ENCODE measurements at regions not wholly inside any gene's neighbourhood (a gene's known extent, or its start where the extent isn't known, plus 50 kb on each side); places are given as distances from the start of the nearest gene placed in this dataset.

DNA sequence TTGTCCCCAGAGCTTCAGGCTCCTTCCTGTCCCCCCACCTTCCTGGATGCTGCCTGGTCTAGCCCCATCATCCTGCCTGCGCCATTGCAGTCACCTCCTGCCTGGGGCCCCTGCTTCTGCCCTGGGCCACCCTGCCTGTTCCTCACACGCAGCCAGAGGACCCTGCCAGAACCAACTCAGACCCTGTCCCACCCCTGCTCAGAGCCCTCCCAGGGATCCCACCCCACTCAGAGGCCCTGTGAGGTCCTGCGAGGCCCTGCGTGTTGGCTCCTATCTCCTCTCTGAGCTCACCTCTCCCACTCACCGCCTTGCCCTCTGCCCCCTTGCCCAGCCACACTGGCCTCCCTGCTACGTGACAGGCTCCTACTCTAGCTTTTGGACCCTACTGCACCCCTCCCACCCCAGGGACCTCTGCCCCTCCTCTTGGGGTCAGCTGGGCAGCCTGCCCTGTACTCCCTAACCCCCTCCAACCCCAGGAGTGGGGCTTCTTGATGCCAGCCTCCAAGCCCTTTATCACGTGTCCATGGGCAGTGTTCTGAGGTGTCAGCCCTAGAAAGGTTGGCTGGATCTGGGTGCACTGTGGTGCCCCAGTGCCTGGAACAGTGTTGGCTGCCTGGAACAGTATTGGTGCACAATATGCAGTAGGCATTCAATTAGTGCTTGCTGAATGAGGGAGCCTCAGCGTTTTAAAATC is 68.3 kb downstream of the CEBPB start:
- DNase-seq (ENCODE audit: low read depth) = no peak

DNA sequence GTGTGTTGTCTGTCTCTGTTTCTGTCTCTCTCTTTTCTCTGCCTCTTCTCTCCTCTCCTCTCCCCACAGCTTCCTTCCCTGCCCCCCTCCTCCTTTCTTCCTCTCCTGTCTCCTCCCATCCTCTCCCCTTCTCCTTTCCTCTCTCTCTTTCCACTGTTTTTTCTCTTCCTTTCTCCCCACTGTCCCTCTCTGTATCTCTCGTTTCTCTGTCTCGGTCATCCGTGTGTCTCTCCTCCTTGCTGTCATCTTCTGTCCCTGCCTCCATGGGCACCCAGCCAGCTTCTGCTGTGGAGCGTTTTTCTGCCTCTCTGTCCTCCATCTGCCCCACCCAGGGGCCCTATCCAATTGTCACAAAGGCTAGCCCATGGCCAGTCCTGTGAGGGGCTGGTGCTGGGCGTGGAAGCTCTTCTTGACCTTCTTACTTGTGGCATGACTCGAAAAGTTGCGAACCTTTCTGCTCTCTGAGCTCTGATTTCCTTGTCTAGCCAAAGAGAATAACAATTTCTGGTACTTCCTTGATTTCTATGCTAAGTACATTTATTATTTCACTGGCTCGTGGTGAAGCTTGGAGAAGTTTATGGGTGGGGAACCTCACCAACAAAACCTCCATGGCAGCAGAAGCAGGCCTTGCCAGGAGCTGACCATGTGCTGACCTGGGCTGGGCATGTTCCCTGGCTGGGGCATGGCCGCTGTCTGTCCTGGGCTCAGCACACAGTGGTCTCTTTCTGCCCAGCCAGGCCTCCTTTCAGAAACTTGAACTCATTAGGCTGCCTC is 69.3 kb downstream of the CEBPB start:
- DNase-seq (ENCODE audit: low read depth) = no peak

DNA sequence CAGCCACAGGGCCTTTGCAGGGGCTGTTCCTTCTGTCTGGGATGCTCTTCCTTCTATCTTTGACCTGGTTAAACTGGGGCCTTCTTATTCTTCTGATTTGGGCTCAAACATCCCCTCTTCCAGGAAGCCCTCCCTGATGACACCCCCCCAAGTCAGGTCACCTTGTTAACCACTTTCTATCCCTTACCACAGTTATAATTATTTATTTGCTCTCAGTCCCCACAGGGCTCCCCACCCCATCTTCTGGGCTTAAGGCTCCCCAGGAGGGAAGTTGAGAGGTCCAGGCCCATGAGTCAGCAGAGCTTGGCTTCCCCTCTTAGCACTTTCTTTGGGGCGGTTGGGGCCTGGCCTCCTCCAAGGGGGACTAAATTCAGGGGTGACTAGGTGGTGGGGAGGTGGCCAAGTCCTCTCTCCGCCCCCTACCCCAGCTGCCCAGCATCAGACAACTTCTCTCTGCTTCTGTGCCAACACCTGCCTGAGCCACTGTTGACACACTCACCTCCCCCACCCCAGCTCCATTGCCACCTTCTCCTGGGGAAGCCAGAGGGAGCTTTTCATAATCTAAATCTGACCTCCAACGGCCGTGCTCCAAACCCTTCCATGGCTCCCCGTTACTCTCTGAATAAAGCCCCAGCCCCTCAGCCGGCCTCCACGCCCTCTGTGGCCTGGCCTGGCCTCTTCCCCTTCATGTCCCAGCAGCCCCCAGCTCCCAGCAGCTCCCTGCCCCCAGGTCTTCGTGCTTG is 70.0 kb downstream of the CEBPB start:
- DNase-seq (ENCODE audit: low read depth) = no peak

DNA sequence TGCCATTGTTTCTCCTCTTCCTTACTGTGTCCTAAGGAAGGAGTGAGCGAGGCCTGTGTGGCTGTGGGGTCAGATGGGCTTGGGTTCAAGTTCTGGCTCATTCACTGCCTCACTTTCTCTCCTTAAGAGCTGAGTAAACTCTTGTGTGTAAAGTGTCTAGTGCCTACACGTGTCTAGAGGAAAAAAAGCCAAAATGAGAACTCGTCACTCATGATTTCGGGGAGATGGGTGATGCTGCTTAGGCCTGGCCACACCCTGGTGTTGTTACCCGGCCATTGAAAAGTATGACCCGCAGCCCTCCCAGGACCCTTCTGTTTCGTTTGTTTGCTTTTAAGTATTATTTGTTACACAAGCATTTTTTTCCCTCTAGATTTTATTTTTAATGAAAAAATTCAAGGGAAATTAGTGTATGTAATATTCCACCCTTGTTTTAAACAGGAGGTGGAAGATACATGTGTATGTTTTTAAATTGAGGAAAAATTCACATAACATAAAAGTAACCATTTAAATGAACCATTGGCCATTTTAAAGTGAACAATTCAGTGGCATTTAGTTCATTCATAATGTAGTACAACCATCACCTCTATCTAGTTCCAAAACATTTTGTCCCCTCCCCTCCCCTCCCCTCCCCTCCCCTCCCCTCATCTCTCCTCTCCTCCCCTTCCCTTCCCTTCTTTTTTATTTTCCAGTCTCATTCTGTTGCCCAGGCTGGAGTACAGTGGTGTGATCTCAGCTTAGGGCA is 71.0 kb downstream of the CEBPB start:
- DNase-seq (ENCODE audit: low read depth) = no peak

DNA sequence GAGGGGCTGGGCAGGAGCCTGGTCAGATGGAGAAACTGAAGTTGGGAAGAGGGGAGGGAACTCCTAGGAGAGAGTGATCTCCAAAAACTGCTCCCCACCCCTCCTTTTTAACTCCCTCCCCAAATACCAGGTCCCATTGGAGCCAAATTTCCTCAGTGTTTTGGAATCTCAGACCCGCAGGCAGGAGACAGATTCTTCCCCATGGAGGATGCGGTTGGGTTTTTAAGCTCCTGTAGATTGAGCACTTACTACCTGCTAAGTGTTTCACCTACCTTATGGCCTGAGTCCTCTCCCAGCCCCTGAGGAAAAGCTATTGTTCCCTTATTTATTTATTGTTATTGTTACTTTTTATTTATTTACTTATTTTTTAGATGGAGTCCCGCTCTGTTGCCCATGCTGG is 73.2 kb downstream of the CEBPB start:
- no peak for DNase-seq (ENCODE audit: low read depth)

DNA sequence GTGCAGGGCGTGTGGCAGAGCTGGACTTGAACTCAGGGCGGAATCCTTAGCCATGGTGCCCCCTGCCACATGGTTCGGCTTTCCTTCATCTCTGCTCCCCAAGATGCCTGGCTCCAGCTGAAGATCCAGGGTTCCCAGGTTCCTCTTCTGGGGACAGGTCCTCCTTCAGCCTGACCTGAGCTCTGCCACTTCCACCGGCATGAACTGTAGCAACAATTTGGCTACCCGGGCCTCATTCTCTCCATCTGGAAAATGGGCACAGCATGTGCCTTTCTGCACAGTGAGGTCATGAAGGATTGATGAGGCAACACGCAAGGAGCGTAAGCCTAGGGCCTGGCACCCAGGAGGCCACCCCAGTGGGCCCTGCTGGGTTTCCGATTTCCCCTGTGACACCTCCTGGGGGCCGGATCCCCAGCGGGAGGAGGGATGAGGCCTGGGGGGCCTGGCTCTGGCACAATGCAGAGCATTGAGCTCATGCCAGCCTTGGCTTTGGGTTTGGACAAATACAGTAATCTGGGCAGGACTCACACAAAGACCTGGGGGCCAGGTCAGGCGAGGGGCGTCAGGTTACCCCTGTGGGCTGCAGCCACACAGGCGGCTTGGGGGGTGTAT is 74.0 kb downstream of the CEBPB start:
- no peak for DNase-seq (ENCODE audit: low read depth)

DNA sequence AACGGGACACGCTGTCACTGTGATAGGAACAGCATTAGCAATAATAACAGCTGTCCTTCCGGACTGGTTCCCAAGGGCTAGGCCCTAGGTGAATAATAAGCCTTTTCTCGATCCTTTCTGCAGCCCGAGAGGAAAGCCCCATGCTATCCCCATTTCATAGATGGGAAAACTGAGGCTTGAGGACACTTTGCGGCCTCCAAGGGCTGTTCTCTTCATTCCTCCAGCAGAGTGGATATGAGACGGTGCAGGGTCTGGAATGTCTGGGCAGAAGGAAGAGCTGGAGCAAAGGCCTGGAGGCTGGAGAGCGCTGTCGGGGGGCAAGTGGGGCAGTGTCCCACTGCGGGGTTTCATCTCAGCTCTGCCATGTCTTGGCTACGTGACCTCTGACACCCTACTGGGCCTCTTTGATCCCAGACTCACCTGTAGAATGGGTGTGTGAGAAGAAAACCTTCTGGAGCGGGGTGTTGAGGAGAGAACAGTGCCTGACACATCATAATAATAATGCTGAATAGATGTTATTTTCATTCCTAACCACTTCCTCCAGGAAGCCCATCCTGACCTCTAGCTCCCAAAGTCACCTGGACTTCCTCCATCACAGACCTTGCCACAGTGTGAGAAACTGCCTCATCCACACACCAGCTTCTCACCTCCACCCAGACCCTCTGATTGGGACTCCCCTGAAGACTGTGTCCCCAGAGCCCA is 74.8 kb downstream of the CEBPB start:
- DNase-seq (ENCODE audit: low read depth) = no peak

DNA sequence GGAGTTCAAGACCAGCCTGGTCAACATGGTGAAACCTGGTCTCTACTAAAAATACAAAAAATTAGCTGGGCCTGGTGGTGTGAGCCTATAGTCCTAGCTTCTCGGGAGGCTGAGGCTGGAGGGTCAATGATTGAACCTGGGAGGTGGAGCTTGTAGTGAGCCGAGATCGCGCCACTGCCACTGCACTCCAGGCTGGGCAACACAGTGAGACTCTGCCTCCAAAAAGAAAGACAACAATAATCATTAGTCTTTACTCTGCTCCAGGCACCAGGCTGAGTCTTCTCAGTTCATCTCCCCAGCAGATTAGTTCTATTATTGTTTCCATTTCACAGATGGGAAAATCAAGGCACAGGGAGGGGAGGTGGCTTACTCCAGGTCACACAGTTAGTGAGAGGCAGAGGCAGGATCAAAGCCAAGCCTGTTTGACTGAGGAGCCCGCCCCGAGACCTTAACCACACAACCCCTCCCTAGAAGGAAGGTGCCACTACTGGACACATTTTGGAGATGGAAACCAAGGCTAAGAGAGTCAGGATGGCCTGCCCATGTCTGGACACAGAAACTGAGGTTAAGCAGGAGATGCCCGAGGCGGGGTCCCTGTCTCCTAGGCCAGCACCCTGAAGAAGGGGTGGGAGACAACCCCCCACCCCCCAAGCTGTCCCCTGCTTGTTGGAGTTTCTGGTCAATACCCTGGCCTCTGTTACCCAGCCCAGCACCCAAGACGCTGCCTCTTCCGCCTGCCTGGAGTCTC is 75.8 kb downstream of the CEBPB start:
- DNase-seq (ENCODE audit: low read depth) = no peak

DNA sequence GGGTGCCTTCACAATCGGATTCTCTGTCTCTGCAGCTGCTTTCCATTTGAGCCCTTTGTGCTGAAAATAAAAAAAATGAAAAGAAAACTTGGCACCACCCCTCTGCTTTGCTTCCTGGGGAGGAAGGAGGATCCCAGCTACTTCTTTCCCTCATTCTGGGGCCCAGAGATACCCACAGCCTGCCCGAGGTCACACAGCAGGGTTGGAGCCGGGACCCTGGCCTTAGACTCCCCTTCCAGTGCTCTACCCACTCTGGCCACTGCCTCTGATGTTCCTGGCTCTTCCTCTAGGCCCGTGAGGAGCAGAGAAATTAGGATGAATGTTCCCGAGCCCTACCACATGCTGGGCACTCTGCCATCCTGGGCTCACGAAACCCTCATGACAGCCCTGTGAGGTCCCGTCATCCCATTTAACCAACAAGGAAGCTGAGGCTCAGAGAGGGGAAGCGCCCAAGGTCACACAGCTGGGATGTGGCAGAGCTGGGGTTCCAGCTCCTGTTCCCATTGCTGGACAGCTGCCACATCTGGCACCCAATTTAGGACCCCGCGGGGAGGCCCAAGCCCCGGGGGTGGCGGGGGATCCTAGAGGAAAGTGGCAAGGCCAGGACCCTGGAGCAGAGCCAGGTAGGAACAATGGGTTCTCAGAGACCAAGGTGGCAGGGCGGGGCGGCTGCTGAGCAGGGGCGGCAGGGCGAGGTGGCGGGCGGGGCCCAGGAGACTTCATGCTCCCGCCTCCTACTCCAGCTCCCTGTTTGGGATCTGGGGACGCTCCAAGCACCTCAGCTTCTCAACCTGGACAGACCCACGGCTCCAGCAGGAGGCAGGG is 76.6 kb downstream of the CEBPB start:
- DNase-seq (ENCODE audit: low read depth) = no peak

DNA sequence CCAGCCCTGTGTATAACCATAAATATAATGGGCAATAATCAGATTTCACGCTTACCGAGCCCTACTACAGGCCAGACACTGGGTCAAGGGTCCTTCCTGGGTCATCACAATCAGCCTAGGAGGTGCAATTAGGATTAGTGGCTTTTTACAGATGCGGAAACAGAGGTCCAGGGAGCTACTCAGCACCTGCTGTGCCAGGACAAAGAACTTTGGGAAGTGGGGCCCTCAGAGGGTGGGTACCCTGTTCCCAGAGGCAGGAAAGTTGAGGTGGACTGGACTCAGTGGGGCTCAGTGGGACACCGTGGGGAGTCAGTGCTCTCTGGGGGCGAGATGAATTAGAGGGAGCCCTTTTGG is 77.2 kb downstream of the CEBPB start:
- no peak for DNase-seq (ENCODE audit: low read depth)

DNA sequence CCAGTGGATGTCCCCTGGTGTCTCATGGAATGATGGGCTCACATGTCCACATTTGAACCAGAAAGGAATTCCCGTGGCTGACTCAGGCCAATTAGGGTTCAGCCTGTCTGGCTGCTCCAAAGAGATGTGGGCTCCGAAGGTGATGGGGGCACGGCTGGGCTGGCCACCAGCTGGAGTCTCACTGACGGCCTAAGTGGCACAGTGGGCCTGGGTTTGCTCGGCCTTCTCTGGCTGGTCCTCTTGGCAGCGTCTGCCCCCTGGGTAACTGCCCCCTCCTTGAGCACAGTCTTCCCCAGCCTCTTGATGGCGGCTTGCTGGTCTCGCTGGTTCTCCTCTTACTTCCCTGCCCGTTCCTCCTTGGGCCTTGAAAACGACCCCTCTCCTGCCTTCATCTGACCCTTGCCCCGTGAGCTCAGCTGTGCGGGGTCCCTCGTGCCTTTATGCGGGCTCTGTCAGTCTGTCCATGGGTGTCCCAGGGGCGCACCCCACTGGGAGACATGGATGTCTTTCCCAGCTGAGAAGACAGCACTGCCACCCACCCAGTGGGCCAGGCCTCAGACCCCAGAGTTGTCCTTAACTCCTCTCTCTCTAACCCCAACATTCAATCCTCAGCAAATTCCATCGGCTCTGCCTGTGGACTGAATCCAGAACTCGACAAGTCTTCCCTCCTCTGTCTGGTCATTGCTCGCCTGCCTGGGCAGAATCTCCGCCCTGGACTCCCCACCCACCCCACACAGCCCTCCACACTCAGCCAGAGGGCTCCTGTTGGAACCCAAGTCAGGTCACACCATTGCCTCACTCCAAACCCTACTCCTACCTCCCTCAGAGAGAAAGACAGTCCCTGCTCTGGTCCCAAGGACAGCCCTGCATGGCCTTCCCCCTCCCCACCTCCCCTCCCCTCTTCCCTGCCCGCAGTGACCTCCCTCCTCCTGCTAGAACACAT is 78.7 kb downstream of the CEBPB start:
- DNase-seq (ENCODE audit: low read depth) = no peak

DNA sequence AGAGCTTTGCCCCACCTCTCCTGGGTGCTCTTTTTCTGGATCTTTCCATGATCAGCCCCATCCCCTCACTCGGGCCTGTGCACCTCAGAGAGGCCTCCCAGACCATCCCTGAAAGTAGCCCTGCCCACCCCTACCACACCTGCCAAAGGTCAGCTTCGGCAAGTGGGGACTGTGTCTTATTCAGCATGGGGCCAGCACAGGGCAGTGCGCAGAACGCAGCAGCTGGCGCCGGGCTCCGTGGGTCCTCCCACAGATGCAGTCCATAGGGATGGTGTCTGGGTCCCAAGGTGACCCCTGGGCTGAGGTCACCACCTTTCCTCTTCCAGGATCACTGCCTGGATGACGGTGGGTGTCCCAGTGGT is 79.4 kb downstream of the CEBPB start:
- no peak for DNase-seq (ENCODE audit: low read depth)

DNA sequence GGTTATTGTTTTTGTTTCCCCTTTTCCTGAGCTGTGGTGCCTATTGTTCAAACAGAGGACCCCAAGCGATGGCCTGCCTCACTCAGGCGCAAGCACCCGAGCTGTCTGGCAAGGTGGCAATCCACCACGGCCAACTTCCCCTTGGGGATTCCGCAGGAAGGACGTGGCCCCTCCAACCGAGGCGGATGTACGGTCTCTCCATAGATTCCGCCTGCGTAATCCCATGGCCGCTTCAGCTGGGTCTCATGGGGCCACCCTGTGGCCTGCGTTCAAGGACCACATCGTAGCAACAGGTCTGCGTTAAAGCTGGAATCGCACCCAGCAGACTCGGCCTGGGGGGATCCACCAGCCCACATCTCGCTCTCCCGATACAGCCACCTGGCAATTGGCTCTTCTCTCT is 79.9 kb downstream of the CEBPB start:
- no peak for DNase-seq (ENCODE audit: low read depth)

DNA sequence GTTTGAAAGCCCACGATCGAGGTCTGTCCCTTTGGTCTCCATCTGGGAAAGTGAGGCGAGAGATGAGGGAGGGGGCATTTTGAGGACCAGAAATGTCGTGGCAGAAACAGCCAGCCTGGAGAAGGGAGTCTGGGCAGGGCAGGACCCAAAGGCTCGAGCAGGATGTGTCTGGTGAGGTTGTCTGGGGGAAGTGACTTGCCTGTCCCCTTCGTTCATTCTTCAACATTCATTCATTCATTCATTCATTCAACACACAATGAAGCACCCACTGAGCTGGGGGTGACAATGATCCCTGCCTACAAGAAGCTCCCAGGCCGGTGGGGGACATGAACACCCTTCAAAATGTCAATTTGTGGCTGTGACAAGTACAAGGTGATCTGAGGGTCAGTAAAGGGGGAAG is 80.5 kb downstream of the CEBPB start:
- no peak for DNase-seq (ENCODE audit: low read depth)

DNA sequence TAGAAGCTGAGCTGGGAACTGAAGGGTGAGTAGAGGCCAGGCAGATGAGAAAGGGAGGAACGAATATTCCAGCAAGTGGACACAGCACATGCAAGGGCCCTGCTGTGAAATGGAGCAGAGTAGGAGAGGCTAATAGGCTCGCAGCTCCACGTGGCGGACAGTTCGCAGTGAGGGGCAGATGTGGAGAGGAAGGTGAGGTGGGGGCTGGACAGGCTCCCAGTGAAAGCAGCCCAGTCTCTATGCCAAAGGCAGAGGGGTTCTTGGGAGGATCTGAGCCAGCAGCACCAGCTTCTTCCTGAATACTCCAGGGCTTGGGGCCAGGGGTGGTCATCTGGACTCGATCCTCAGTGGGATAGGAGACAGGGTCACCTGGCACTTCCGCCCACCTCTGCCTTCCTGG is 81.0 kb downstream of the CEBPB start:
- no peak for DNase-seq (ENCODE audit: low read depth)

DNA sequence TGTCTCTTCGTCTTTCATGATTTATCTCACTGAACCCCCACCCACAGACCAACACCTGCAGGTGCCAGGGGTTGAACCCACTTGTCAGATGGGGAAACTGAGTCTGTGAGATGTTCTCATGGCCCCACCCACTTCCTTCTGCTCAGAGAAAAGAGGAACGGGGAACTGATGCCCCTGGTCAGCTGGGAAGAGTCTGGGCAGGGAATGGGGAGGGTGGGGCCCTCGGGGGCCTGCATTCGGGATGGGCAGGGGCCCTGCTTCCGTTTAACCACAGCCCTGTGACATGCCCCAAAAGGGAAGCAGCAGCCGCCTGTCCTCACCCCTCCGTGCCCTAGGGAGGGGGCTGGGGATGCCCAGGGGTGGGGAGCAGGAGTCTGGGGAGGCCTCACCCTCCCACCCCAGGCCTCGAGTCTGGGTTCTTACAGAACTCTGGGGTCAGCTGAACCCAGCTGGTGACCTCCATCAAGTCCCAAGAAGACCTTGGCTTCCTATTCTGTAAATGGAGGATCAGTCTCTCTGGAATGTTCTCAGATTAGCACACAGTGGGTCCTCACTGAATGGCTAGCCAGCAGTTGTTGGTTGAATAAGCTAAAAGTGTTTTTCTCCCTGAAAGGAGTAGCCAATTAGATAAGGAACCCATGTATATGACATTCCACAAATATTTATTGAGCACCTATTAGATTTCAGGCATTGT is 81.5 kb downstream of the CEBPB start:
- DNase-seq (ENCODE audit: low read depth) = no peak

DNA sequence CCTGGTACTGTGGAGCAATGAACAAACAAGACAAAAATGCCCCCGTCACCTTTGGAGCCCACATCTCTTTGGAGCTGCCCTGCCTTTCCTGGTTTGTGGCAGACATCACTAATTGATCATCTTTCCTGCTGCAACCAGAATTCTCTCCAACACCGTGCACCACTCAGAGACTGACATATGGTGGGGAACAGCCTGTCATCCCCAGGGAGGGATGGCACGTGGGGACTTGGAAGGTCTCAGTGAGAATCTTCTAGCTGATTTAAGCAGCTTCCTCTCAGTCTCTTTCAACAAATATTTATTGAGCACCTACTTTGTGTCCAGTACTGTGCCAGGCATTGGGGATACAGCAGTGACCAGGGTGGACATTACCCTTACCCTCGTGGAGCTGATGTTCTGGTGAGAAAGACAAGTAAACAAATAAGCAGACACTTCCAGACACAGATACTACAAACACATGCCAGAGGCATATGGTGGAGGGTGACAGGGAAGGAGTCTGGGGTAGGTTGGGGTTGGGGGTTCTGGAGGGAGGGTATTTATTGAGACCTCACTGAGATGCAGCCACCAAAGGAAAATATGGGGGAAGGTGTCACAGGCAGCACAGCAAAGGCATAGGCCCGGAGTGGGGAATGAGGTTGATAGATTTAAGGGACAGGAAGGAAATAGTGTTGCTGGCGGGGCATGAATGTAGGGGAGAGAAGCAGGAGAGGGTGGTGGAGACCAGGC is 82.3 kb downstream of the CEBPB start:
- no peak for DNase-seq (ENCODE audit: low read depth)
